T-helper 2 cell treated with Interferon-gamma antibody and Interleukin-4, amounts not matched to agents 5 μg/mL and 100 μg/mL, for 36 hours (primary cell): ENCODE measurements at regions not wholly inside any gene's neighbourhood (a gene's known extent, or its start where the extent isn't known, plus 50 kb on each side); places are given as distances from the start of the nearest gene placed in this dataset.

Experiments
- DNase-seq: peaks from one replicate; pipeline ENCODE4 v3.0.0; 2021; ENCODE audit warnings: low spot score
- H3K27ac Mint-ChIP-seq: one replicate; pipeline ENCODE4 v1.8.0; 2021; ENCODE audit warnings: mild to moderate bottlenecking, mixed read lengths
- H3K27me3 Mint-ChIP-seq: one replicate; pipeline ENCODE4 v1.8.0; 2021; ENCODE audit warnings: low read depth, mixed read lengths
- H3K36me3 Mint-ChIP-seq: one replicate; pipeline ENCODE4 v1.8.0; 2021; ENCODE audit warnings: low read depth, mixed read lengths
- H3K4me1 Mint-ChIP-seq: one replicate; pipeline ENCODE4 v1.8.0; 2021; ENCODE audit warnings: low read depth, mixed read lengths
- H3K4me3 Mint-ChIP-seq: one replicate; pipeline ENCODE4 v1.8.0; 2022; ENCODE audit warnings: mild to moderate bottlenecking, moderate library complexity, mixed read lengths
- H3K9me3 Mint-ChIP-seq: one replicate; pipeline ENCODE4 v1.8.0; 2021; ENCODE audit warnings: mixed read lengths

DNA sequence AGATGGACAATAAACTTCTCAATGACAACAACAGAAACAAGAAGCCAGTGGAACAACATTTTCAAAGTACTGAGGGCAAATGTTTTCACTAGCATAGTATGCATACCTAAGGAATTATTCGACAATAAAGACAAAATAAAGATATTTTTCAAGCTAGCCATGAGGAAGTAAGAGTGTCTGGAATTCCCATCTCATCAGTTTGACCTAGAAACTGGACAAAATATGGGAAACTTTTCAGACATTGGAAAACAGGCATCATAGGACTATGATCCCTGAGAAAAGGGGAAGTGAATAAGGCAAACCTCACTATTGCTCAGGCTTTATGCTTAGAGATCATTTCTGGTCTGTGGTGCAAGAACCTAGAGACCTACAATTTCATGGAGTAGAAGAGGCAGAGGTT, 86.3 kb downstream of the OAT start:
- no peaks in the 10 kb centered on the region for H3K36me3 Mint-ChIP-seq
- H3K27ac Mint-ChIP-seq: no peak overlapping the region
- no peak for DNase-seq
- no peaks in the 10 kb centered on the region for H3K4me1 Mint-ChIP-seq
- H3K4me3 Mint-ChIP-seq: no peak overlapping the region
- peaks cover 10% of the 10 kb centered on the region for H3K27me3 Mint-ChIP-seq
- H3K9me3 Mint-ChIP-seq: peaks cover 11% of the 10 kb centered on the region

DNA sequence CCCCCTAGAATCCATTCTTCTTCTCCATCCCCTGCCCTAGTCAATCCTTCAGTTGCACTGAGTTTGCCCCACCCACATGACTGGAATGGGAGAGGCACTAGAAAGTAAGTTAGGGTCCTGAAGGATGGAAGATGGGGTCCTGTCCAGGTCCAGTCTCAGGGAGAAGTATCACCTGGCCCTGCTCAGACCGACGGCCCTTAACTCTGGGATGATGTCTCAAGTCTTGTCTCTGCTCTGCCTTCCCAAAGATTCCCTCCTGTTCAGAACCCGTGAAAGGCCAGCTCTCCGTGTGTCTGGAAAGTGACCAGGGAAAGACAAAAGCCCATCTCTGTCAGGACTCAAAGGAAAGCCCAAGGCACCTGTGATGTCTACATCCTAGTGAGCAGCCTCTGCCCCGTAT, 88.8 kb downstream of the OAT start:
- H3K4me1 Mint-ChIP-seq: no peaks in the 10 kb centered on the region
- DNase-seq: no peak
- H3K27ac Mint-ChIP-seq: no peak overlapping the region
- H3K36me3 Mint-ChIP-seq: no peaks in the 10 kb centered on the region
- peaks cover 11% of the 10 kb centered on the region for H3K9me3 Mint-ChIP-seq
- H3K27me3 Mint-ChIP-seq: peaks cover 10% of the 10 kb centered on the region
- H3K4me3 Mint-ChIP-seq: no peak overlapping the region

DNA sequence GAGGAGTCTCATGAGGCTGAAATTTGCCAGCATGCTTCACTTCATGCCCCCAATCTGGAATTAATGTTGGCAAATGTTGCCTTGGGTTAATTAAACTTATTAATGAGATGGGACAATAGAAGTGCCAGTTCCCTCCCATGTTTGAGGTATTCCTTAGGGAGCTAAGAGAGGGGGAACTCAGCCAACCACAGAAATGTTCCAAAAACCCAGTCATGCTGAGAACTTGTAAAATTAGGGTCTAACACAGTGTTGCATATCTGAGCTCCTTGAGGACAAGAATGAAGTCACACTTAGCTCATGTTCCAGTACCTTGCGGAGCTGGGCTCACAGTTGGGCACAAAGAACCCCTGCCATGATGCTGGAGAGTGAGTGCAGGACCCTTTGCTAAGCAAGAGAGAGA, 89.4 kb downstream of the OAT start:
- H3K27ac Mint-ChIP-seq: no peak overlapping the region
- DNase-seq: no peak
- no peak overlapping the region for H3K4me3 Mint-ChIP-seq
- H3K36me3 Mint-ChIP-seq: no peaks in the 10 kb centered on the region
- H3K27me3 Mint-ChIP-seq: peaks cover 10% of the 10 kb centered on the region
- H3K9me3 Mint-ChIP-seq: peaks cover 11% of the 10 kb centered on the region
- H3K4me1 Mint-ChIP-seq: no peaks in the 10 kb centered on the region

DNA sequence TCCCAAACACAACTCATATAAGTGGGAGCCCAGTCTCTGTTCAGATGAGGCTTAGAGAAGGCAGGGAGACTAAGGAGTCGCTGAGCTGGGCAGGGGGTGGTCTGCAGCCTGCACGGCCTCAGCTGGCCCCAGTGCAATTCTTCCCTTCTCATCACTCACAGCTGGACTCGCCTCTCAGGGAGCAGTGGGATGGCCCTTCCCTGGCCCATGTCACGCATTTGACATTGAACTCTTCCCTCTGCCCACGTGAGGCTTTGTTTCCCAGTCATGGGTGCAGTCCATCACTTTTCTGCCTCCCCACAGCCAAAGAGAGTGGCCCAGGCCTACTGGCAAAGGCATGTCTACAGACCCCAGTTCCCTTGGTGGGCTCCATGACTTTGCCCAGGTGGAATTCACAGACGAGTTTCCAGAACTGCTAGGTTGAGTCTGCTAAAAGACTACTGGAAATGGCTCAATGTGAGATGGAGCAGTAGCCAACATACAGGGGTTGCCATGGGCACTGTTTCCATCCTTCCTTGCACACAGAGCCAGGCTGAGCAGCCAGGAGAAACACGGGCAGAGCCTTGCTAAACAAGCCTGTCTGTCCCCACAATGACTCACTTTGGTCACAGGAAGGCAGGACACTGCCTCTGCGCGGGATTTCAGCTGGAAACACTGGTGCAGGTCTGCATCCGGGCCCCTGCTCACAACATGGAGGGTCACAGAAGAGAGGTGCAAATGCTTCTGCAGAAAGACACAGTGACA, 90.1 kb downstream of the OAT start:
- peaks cover 10% of the 10 kb centered on the region for H3K27me3 Mint-ChIP-seq
- no peaks in the 10 kb centered on the region for H3K36me3 Mint-ChIP-seq
- H3K4me1 Mint-ChIP-seq: no peaks in the 10 kb centered on the region
- DNase-seq: no peak
- H3K9me3 Mint-ChIP-seq: peaks cover 11% of the 10 kb centered on the region
- H3K4me3 Mint-ChIP-seq: no peak overlapping the region
- H3K27ac Mint-ChIP-seq: no peak overlapping the region

- Mint-ChIP-seq H3K4me3 (no peak overlapping the region), H3K27ac (no peak overlapping the region), H3K9me3 (no peaks in the 10 kb centered on the region), H3K36me3 (no peaks in the 10 kb centered on the region), H3K4me1 (no peaks in the 10 kb centered on the region), H3K27me3 (no peaks in the 10 kb centered on the region)
- DNase-seq: no peak
Observed at GRCh38 chr10:124325998-124326636, 92.6 kb downstream of the OAT start.

- no peaks in the 10 kb centered on the region for H3K9me3 Mint-ChIP-seq
- no peaks in the 10 kb centered on the region for H3K27me3 Mint-ChIP-seq
- H3K36me3 Mint-ChIP-seq: no peaks in the 10 kb centered on the region
- no peak overlapping the region for H3K4me3 Mint-ChIP-seq
- no peak for DNase-seq
- H3K27ac Mint-ChIP-seq: no peak overlapping the region
- H3K4me1 Mint-ChIP-seq: no peaks in the 10 kb centered on the region
Observed at GRCh38 chr10:124325633-124325914, 93.1 kb downstream of the OAT start.

GRCh38 chr10:124324856-124325632, 93.7 kb downstream of the OAT start:
- H3K27ac Mint-ChIP-seq: no peak overlapping the region
- DNase-seq: no peak

DNA sequence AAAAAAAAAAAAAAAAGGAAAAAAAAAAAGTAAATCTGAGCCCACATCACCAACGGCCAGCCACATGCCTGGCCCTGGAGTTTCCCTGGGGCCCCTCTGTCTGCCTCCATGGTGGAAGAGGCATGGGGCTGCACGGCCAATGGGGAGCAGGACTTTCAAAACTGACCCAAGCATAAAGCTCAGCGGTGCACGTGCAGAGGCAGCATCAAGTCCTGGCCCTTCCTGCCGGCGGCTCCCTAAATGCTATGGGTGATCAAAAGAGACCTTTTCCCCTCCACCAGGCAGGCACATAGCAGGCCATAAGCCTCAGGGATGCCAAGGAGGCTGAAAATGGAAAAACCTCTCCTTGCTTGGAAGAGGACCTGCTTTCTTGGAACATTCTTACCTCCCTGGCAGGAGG, 94.3 kb downstream of the OAT start:
- no peak for DNase-seq
- Mint-ChIP-seq H3K4me3 (no peak overlapping the region), H3K27ac (no peak overlapping the region), H3K36me3 (no peaks in the 10 kb centered on the region), H3K27me3 (no peaks in the 10 kb centered on the region), H3K4me1 (no peaks in the 10 kb centered on the region), H3K9me3 (no peaks in the 10 kb centered on the region)

More at GRCh38 chr10:124324856-124325632, 93.7 kb downstream of the OAT start:
- no peaks in the 10 kb centered on the region for H3K36me3 Mint-ChIP-seq
- H3K27me3 Mint-ChIP-seq: no peaks in the 10 kb centered on the region
- H3K9me3 Mint-ChIP-seq: no peaks in the 10 kb centered on the region
- H3K4me1 Mint-ChIP-seq: no peaks in the 10 kb centered on the region
- no peak overlapping the region for H3K4me3 Mint-ChIP-seq

DNA sequence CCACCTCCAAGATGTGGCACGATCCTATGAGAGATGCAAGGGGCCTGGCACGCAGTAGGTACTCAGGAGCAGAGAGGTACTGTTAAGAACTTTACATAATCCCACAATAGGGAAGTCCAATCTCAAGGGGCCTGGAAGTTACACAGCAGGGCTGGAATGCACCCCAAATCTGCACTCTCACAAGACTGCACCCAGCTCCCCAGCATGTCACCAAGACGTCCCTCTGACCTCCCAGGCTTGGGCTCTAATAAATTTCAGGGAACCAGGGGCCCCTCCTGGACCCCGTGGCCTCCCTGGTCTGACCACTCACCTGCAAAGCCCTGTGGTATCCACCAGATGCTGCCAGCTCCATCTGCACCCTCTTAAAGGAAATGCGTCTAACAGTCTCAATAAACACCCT, 94.9 kb downstream of the OAT start:
- no peak for DNase-seq
- Mint-ChIP-seq H3K4me3 (no peak overlapping the region), H3K4me1 (no peaks in the 10 kb centered on the region), H3K9me3 (no peaks in the 10 kb centered on the region), H3K27ac (no peak overlapping the region), H3K27me3 (no peaks in the 10 kb centered on the region), H3K36me3 (no peaks in the 10 kb centered on the region)

DNA sequence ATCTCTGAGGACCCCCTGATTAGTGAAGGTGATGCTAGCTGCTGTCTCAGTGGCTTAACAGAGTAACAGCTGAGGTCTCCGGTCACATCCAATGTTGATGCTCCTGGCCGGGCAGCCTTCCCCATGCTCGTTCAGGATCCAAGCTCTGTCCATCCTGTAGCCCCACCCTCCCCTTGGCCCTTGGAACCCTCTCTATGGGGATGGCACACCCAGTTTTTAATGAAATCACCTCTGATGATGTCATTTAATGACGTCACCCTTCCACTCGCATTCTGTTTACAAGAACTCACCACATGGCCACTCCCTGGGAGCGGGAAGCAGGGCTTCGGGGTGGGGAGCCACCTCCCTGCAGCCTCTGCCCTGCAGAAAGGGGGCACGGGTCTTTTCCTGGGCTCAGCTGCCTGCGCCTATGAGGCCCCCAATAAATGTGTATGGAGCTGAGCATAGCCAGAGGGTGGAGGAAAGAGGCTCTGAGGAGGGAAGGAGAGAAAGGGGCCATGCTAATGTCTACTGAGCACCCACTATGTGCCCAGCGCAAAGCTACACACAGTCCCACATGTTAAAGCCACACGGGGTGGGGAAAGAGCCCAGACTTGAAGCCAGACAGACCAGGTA, 95.5 kb downstream of the OAT start:
- H3K27ac Mint-ChIP-seq: no peak overlapping the region
- H3K9me3 Mint-ChIP-seq: no peaks in the 10 kb centered on the region
- H3K27me3 Mint-ChIP-seq: no peaks in the 10 kb centered on the region
- DNase-seq: no peak
- H3K4me3 Mint-ChIP-seq: no peak overlapping the region
- no peaks in the 10 kb centered on the region for H3K4me1 Mint-ChIP-seq
- H3K36me3 Mint-ChIP-seq: no peaks in the 10 kb centered on the region

GRCh38 chr10:124322191-124322980, 96.3 kb downstream of the OAT start:
- no peaks in the 10 kb centered on the region for H3K27me3 Mint-ChIP-seq
- no peaks in the 10 kb centered on the region for H3K4me1 Mint-ChIP-seq
- DNase-seq: no peak
- no peak overlapping the region for H3K4me3 Mint-ChIP-seq
- H3K36me3 Mint-ChIP-seq: no peaks in the 10 kb centered on the region
- H3K9me3 Mint-ChIP-seq: no peaks in the 10 kb centered on the region
- H3K27ac Mint-ChIP-seq: no peak overlapping the region

DNA sequence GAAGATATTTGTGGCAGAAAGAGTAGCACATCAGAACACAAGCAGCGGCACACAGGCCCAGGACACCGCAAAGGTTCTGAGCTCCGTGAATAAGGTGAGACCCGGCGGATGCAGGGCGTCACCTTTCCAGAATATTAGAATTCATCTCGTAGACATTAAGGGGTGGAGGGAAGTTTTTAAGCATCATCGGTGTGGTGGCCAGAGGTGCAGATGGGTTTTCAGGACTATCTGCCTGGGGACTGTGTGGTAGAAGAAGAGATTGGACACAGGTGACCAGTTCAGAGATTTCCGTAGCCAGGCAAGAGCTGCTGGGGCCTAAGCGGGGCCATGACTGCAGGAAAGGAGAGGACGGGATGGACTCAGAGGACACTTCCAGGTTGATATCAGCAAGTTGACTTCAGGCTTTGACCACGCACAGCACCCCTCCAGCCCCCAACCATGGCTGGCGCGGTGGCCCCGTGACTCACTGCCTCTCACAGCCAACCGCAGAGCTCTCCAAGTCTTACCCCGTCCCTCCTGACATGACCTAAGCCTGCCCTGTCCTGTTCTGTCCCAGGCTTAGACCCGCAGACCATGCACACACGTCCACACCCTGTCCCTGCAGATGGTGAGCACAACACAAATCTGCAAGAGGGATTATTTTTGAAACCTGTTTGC, 97.2 kb downstream of the OAT start:
- H3K27ac Mint-ChIP-seq: no peak overlapping the region
- H3K27me3 Mint-ChIP-seq: no peaks in the 10 kb centered on the region
- no peaks in the 10 kb centered on the region for H3K36me3 Mint-ChIP-seq
- no peak overlapping the region for H3K4me3 Mint-ChIP-seq
- no peaks in the 10 kb centered on the region for H3K9me3 Mint-ChIP-seq
- no peaks in the 10 kb centered on the region for H3K4me1 Mint-ChIP-seq
- DNase-seq: no peak

GRCh38 chr10:124320778-124321432, 97.8 kb downstream of the OAT start:
- no peaks in the 10 kb centered on the region for H3K36me3 Mint-ChIP-seq
- H3K27me3 Mint-ChIP-seq: no peaks in the 10 kb centered on the region
- no peaks in the 10 kb centered on the region for H3K4me1 Mint-ChIP-seq
- H3K9me3 Mint-ChIP-seq: no peaks in the 10 kb centered on the region
- DNase-seq: no peak
- H3K27ac Mint-ChIP-seq: no peak overlapping the region
- no peak overlapping the region for H3K4me3 Mint-ChIP-seq
